Glutamatergic neuron (in vitro differentiated cells): ENCODE measurements at regions not wholly inside any gene's neighbourhood (a gene's known extent, or its start where the extent isn't known, plus 50 kb on each side); places are given as distances from the start of the nearest gene placed in this dataset.

Experiments used
- DNase-seq: peaks from one replicate; pipeline ENCODE4 v3.0.0; 2022
- H3K27ac Mint-ChIP-seq: one replicate; pipeline ENCODE4 v1.8.0; 2020; ENCODE audit warnings: mild to moderate bottlenecking, mixed read lengths, inconsistent platforms; ENCODE audit not compliant: unreplicated experiment
- H3K27me3 Mint-ChIP-seq: one replicate; pipeline ENCODE4 v1.8.0; 2020; ENCODE audit warnings: mild to moderate bottlenecking, moderate library complexity, mixed read lengths, inconsistent platforms; ENCODE audit not compliant: unreplicated experiment
- H3K36me3 Mint-ChIP-seq: one replicate; pipeline ENCODE4 v1.8.0; 2020; ENCODE audit warnings: mild to moderate bottlenecking, mixed read lengths, inconsistent platforms; ENCODE audit not compliant: unreplicated experiment
- H3K4me1 Mint-ChIP-seq: one replicate; pipeline ENCODE4 v1.8.0; 2020; ENCODE audit warnings: mild to moderate bottlenecking, low read depth, mixed read lengths, inconsistent platforms; ENCODE audit not compliant: unreplicated experiment
- H3K4me3 Mint-ChIP-seq: one replicate; pipeline ENCODE4 v1.8.0; 2020; ENCODE audit warnings: mild to moderate bottlenecking, mixed read lengths, inconsistent platforms; ENCODE audit not compliant: unreplicated experiment
- H3K9me3 Mint-ChIP-seq: one replicate; pipeline ENCODE4 v1.8.0; 2020; ENCODE audit warnings: mild to moderate bottlenecking, moderate library complexity, mixed read lengths, inconsistent platforms; ENCODE audit not compliant: unreplicated experiment
- TF ChIP-seq, protein P1 (sequence below): fragments of 200-600 bp; sonication (generic); IDR thresholded peaks from one replicate; pipeline ENCODE4 v1.5.0; 2021; ENCODE audit not compliant: partially characterized antibody, unreplicated experiment

- peaks cover 22% of the 10 kb centered on the region for H3K27me3 Mint-ChIP-seq
- H3K36me3 Mint-ChIP-seq, result peaks cover 12% of the 10 kb centered on the region
- H3K9me3 Mint-ChIP-seq, result peaks cover 48% of the 10 kb centered on the region
- TF ChIP-seq, protein P1, sequence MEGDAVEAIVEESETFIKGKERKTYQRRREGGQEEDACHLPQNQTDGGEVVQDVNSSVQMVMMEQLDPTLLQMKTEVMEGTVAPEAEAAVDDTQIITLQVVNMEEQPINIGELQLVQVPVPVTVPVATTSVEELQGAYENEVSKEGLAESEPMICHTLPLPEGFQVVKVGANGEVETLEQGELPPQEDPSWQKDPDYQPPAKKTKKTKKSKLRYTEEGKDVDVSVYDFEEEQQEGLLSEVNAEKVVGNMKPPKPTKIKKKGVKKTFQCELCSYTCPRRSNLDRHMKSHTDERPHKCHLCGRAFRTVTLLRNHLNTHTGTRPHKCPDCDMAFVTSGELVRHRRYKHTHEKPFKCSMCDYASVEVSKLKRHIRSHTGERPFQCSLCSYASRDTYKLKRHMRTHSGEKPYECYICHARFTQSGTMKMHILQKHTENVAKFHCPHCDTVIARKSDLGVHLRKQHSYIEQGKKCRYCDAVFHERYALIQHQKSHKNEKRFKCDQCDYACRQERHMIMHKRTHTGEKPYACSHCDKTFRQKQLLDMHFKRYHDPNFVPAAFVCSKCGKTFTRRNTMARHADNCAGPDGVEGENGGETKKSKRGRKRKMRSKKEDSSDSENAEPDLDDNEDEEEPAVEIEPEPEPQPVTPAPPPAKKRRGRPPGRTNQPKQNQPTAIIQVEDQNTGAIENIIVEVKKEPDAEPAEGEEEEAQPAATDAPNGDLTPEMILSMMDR, result no peak
- peaks cover 75% of the 10 kb centered on the region for H3K4me1 Mint-ChIP-seq
- peak overlapping the region; percentile 83 for H3K4me3 Mint-ChIP-seq
- DNase-seq, result no peak
- peak overlapping the region; percentile 98 for H3K27ac Mint-ChIP-seq
These were observed 109.7 kb upstream of the PKDCC start for GRCh38 chr2:41937921-41938708.

DNA sequence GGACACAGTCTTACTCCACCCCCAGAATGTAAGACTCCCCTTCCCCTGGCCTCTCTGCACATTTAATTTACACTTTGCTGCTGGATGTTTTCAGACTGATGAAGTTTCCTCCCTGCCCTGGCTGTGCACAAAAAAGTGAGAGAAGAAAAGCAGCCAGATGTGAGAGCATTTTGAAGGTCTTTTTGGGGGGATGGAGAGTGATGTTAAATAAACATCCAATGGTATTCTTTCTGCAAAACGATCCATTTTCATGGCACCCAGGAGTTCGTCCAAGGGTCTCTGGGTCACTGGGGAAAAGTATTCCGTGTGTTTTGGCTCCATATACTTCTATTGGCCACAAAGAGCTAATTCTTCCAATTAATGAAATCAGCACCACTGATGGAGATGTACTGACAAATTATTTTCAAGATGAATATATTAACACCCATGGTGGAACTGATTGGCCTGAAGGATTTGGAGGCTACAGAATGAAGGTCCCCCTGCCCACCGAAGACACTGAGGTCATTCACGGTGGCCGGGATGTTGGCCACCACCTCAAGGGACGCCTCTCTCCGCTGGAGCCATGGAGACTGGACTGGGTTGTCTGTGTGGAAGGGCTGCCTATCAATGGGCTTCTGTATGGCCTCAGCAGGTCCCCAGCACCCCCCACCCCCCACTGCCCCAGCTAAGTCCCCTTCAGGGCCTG, 107.6 kb upstream of the PKDCC start:
- Mint-ChIP-seq H3K27me3 (peaks cover 19% of the 10 kb centered on the region), H3K27ac (peak overlapping the region; percentile 98), H3K36me3 (peaks cover 6% of the 10 kb centered on the region), H3K4me1 (peaks cover 75% of the 10 kb centered on the region), H3K4me3 (peak overlapping the region; percentile 82), H3K9me3 (peaks cover 34% of the 10 kb centered on the region)
- DNase-seq, result no peak
- TF ChIP-seq, protein P1, result no peak

- peak overlapping the region; percentile 13 for H3K4me3 Mint-ChIP-seq
- H3K4me1 Mint-ChIP-seq, result peaks cover 74% of the 10 kb centered on the region
- DNase-seq, result no peak
- peaks cover 19% of the 10 kb centered on the region for H3K27me3 Mint-ChIP-seq
- H3K36me3 Mint-ChIP-seq, result peaks cover 6% of the 10 kb centered on the region
- H3K27ac Mint-ChIP-seq, result peak overlapping the region; percentile 98
- TF ChIP-seq, protein P1, result no peak
- peaks cover 34% of the 10 kb centered on the region for H3K9me3 Mint-ChIP-seq
These were observed 107.1 kb upstream of the PKDCC start for GRCh38 chr2:41940745-41941063.

DNA sequence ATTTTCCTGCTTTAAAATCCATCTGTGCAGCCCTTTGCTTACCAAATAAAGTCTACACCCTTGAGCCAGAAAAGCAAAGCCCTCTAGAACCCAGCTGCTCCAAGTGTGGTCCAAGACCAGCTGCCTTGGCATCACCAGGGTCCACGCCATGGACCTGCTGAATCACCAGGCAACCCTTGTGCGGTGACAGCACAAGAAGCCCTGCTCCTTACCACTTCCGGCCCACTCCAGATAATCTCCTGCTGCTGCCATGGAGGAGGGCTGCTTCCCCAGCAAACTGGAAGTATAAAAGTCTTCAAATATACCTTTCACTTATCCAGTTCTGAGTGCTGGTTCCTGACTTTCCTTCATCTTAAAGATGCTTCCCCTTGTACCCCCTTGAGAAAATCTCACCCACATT, 106.0 kb upstream of the PKDCC start:
- Mint-ChIP-seq H3K27me3 (peaks cover 19% of the 10 kb centered on the region), H3K27ac (peak overlapping the region; percentile 98), H3K4me3 (peak overlapping the region; percentile 20), H3K36me3 (peaks cover 6% of the 10 kb centered on the region), H3K4me1 (peaks cover 69% of the 10 kb centered on the region), H3K9me3 (peaks cover 35% of the 10 kb centered on the region)
- TF ChIP-seq, protein P1, result no peak
- no peak for DNase-seq

GRCh38 chr2:41942278-41942677, 105.5 kb upstream of the PKDCC start:
- Mint-ChIP-seq H3K9me3 (peaks cover 35% of the 10 kb centered on the region), H3K4me1 (peaks cover 69% of the 10 kb centered on the region), H3K27me3 (peaks cover 20% of the 10 kb centered on the region), H3K36me3 (peaks cover 6% of the 10 kb centered on the region), H3K27ac (peak overlapping the region; percentile 98), H3K4me3 (no peak overlapping the region)
- TF ChIP-seq, protein P1, result no peak
- no peak for DNase-seq
